ENCODE measurements at regions not wholly inside any gene's neighbourhood (a gene's known extent, or its start where the extent isn't known, plus 50 kb on each side); places are given as distances from the start of the nearest gene placed in this dataset.

GRCh38 chr13:105971738-105972137 lies 563.7 kb downstream of the EFNB2 start:
- TF ChIP-seq CTCF (IDR thresholded peaks at IDR 0.05; ENCODE audit: low read depth, low read length, poor library complexity, severe bottlenecking) (no peak), EZH2phosphoT487 (IDR thresholded peaks at IDR 0.05; ENCODE audit: borderline replicate concordance, low read length) (no peak)
